GM13976 (cell line): ENCODE measurements at regions not wholly inside any gene's neighbourhood (a gene's known extent, or its start where the extent isn't known, plus 50 kb on each side); places are given as distances from the start of the nearest gene placed in this dataset.

ENCODE experiments used
- DNase-seq: peaks from one replicate; pipeline ENCODE4 v3.0.0; 2012; ENCODE audit warnings: low spot score
- in situ Hi-C: fragments of 300-500 bp; cut with MboI; formaldehyde crosslinking; loops from one replicate; pipeline ENCODE4 v1.12.0; 2022; ENCODE audit warnings: low sequenced_read_pairs, mixed read lengths, inconsistent platforms; ENCODE audit not compliant: unreplicated experiment
- TF ChIP-seq, protein P1 (sequence below): IDR thresholded peaks from 2 replicates; pipeline ENCODE4 v1.5.1; 2012; ENCODE audit warnings: borderline replicate concordance, mild to moderate bottlenecking; ENCODE audit not compliant: insufficient read depth; ENCODE audit errors: extremely low read depth, missing control alignments, control extremely low read depth

- DNase-seq, result no peak
- in situ Hi-C loops, result no loop called here
- TF ChIP-seq, protein P1, sequence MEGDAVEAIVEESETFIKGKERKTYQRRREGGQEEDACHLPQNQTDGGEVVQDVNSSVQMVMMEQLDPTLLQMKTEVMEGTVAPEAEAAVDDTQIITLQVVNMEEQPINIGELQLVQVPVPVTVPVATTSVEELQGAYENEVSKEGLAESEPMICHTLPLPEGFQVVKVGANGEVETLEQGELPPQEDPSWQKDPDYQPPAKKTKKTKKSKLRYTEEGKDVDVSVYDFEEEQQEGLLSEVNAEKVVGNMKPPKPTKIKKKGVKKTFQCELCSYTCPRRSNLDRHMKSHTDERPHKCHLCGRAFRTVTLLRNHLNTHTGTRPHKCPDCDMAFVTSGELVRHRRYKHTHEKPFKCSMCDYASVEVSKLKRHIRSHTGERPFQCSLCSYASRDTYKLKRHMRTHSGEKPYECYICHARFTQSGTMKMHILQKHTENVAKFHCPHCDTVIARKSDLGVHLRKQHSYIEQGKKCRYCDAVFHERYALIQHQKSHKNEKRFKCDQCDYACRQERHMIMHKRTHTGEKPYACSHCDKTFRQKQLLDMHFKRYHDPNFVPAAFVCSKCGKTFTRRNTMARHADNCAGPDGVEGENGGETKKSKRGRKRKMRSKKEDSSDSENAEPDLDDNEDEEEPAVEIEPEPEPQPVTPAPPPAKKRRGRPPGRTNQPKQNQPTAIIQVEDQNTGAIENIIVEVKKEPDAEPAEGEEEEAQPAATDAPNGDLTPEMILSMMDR, result no peak
These were observed 388.1 kb upstream of the TMPO start for GRCh38 chr12:98127336-98127679.

- in situ Hi-C loops, result no loop called here
- DNase-seq, result no peak
- TF ChIP-seq, protein P1, result no peak
These were observed 387.5 kb upstream of the TMPO start for GRCh38 chr12:98127854-98128253.

- in situ Hi-C loops, result no loop called here
- DNase-seq, result no peak
- TF ChIP-seq, protein P1, result no peak
These were observed 378.8 kb upstream of the TMPO start for GRCh38 chr12:98136544-98136943.

- in situ Hi-C loops, result no loop called here
- TF ChIP-seq, protein P1, result no peak
- DNase-seq, result no peak
These were observed 378.1 kb upstream of the TMPO start for GRCh38 chr12:98137278-98137677.

DNA sequence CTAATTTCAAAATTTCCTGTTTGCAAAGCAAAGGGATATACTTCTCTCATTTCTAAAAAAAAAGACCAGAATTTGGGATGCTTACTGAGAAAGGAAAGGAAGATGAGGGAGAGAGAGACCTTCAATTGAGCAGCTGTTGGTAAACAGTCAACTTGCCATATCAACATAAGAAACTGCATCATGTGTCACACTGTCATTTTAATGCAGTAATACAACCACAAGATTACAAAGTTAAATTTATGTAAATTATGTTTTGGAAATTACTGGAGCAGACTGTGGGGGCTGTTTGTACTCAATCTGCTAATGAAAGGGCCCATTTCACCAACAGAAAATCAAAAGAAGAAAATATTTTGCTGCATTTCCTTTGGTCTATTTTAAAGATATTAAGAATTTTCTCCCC lies 370.4 kb upstream of the TMPO start:
- in situ Hi-C loops, result no loop called here
- TF ChIP-seq, protein P1, result no peak
- no peak for DNase-seq

DNA sequence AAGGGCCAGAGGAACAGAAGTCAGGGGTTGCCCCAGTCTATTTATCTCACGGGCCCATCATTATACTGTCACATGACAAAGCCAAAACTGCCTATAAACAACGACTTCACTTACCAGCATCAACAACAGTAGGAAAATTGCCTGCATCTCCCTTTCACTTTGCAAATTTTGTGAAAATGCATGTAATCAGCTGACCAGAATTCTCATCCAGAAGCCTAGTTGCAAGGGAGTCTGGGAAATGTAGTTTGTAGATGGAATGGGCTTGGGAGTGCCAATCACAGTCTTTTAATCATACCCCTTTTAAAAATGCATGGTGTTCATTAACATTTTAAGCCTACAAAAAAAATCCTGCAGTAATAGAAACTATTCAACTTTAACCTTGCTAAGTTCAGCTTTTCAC lies 369.3 kb upstream of the TMPO start:
- TF ChIP-seq, protein P1, result no peak
- DNase-seq, result no peak
- in situ Hi-C loops, result no loop called here

- in situ Hi-C loops, result no loop called here
- TF ChIP-seq, protein P1, result no peak
- no peak for DNase-seq
These were observed 368.9 kb upstream of the TMPO start for GRCh38 chr12:98146487-98146886.
